Glomerular visceral epithelial cell (primary cell): ENCODE measurements at regions not wholly inside any gene's neighbourhood (a gene's known extent, or its start where the extent isn't known, plus 50 kb on each side); places are given as distances from the start of the nearest gene placed in this dataset.
A peak's percentile ranks its signal among the peaks of the same experiment; 100 is the strongest.

ENCODE experiments used
- DNase-seq: peaks from one replicate; pipeline ENCODE4 v3.0.0-alpha.2; 2016; ENCODE audit errors: extremely low spot score

- peak; percentile 6 for DNase-seq
Measured at GRCh38 chr19:27792576-27793127, 1420.3 kb downstream of the UQCRFS1 start.

DNA sequence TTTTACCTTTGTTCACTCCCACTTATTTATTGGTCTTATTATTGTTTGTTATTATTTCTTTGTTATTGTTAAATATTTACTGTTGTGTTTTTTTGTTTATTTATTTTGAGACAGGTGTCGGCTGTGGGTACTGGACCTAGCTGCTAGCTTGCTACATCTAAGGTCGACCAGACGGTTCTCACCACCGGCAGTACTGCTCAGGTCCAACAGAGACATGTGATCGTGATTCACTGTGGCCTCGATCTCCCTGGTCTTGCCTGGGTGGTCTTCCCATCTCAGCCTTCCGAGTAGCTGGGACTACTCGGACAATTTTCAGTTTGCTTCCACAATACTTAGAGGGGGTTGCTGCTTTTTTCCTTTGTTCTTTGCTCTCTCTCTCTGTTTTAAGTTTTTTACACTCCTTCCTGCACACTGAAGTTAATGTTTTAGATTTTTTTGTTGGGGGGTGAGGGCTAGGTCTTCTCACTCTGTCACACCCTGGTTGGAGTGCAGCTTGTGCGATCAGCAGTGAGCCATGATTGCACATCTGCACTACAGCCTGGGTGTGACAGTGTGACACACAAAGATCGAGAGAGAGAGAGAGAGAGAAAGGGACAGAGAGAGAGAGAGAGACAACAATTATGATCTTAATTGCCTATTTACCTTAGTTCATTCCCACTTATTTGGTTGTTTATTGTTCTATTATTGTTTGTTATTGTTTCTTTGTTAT lies 1432.4 kb downstream of the UQCRFS1 start:
- DNase-seq = no peak

DNA sequence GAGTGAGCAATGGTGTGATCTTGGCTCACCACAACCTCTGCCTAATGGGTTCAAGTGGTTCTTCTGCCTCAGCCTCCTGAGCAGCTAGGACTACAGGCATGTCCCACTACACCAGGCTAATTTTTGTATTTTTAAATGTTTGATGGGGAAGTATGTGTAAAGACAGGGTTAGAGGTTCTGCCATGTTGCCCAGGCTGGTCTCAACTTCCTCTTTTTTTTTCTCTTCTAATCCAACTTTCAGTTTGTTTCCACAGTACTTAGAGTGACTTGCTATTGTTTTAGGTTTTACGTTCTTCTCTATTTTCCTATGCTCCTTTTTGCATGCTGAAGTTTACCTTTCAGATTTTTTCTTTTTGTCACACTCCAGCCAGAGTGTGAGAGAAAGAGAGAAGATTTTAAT lies 1433.0 kb downstream of the UQCRFS1 start:
- DNase-seq = no peak

- DNase-seq = no peak
Measured at GRCh38 chr19:27777726-27778125, 1435.2 kb downstream of the UQCRFS1 start.

GRCh38 chr19:27777242-27777641 lies 1435.7 kb downstream of the UQCRFS1 start:
- no peak for DNase-seq

GRCh38 chr19:27776524-27776923 lies 1436.4 kb downstream of the UQCRFS1 start:
- no peak for DNase-seq

GRCh38 chr19:27776020-27776419 lies 1436.9 kb downstream of the UQCRFS1 start:
- peak; percentile 29 for DNase-seq

GRCh38 chr19:27775395-27775794 lies 1437.6 kb downstream of the UQCRFS1 start:
- no peak for DNase-seq

DNA sequence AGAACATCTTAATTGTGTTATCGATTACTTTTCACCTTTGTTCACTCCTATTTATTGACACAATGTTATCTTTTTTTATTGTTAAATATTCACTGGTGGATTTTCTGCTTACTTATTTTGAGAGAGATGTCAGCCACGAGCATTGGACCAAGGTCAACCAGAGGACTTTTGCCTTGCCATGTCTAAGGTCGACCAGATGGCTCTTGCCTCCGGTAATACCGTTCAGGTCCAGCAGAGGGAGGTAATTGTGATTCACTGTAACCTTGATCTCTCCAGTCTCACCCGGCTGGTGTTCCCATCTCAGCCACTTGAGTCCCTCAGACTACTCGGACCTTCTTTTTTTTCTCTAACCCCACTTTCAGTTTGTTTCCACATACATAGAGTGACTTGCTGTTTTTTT lies 1438.1 kb downstream of the UQCRFS1 start:
- no peak for DNase-seq

DNA sequence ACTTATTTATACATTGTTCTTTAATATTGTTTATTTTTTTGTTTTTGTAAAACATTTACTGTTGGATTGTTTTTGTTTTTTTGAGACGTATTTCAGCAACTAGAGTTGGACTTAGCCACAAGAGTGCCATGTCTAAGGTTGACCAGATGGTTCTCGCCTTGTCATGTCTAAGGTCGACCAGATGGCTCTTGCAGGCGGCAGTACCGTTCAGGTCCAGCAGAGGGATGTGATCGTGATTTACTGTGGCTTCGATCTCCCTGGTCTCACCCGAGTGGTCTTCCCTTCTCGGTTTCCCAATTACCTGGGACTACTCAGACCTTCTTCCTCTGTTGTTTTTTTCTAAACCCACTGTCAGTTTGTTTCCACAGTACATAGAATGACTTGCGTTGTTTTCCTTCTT lies 1438.6 kb downstream of the UQCRFS1 start:
- peak; percentile 7 for DNase-seq

GRCh38 chr19:27773318-27774094 lies 1439.4 kb downstream of the UQCRFS1 start:
- DNase-seq = no peak

GRCh38 chr19:27772059-27772458 lies 1440.9 kb downstream of the UQCRFS1 start:
- DNase-seq = no peak

GRCh38 chr19:27770095-27770494 lies 1442.9 kb downstream of the UQCRFS1 start:
- no peak for DNase-seq

- DNase-seq = no peak
Measured at GRCh38 chr19:27767234-27767633, 1445.7 kb downstream of the UQCRFS1 start.

GRCh38 chr19:27765912-27766725 lies 1446.8 kb downstream of the UQCRFS1 start:
- DNase-seq = no peak

- no peak for DNase-seq
Measured at GRCh38 chr19:27765397-27765796, 1447.6 kb downstream of the UQCRFS1 start.

GRCh38 chr19:27764186-27764804 lies 1448.7 kb downstream of the UQCRFS1 start:
- DNase-seq = no peak

DNA sequence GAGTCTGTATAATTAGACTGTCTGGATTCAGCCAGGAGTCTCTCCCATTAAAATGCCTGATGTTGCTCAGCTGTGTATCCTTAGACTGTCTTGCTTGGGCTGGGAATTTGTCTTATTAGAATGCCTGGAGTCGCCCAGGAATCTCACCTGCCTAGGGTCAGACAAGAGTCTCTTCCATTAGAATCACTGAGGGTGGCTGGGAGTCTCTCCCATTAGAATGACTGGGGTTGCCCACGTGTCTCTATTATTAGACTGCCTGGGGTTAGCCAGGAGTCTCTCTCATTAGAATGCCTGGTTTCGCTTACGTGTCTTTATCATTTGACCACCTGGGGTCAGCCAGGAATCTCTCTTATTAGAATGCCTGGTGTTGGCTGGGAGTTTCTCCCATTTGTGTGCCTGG lies 1450.0 kb downstream of the UQCRFS1 start:
- DNase-seq = no peak

DNA sequence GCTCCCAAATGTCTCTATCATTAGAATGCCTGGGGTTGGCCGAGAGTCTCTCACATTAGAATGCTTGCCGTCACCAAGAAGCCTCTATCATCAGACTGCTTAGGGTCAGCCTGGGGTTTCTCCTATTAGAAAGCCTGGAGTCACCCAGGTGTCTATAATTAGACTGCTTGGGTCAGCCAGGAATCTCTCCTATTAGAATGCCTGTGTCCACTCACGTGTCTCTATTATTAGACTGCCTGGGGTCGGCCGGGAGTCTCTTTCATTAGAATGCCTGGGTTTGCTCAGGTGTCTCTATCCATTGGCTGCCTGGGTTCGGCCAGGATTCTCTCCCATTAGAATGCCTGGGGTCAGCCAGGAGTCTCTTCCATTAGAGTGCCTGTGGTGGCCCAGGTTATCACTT lies 1453.1 kb downstream of the UQCRFS1 start:
- DNase-seq = no peak

- no peak for DNase-seq
Measured at GRCh38 chr19:27758626-27759505, 1454.1 kb downstream of the UQCRFS1 start.

DNA sequence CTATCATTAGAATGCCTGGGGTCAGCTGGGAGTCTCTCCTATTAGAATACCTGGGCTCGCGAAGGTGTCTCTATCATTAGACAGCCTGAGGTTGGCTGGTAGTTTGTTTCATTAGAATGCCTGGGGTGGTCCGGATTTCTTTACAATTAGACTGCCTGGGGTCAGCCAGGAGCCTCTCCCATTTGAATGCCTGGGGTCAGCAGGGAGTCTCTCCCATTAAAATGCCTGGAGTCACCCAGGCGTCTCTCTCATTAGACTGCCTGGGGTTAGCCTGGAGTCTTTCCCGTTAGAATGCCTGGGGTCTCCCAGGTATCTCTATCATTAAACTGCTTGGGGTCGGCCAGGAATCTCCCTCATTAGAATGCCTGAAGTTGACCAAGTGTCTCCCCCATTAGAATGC lies 1458.3 kb downstream of the UQCRFS1 start:
- DNase-seq = no peak
